HG02571 (cell line): ENCODE measurements at regions not wholly inside any gene's neighbourhood (a gene's known extent, or its start where the extent isn't known, plus 50 kb on each side); places are given as distances from the start of the nearest gene placed in this dataset.

ENCODE experiments used
- ATAC-seq: cut with Tn5 transposase; IDR thresholded peaks from one replicate; pipeline ENCODE4 v1.9.1; 2021; ENCODE audit warnings: mild to moderate bottlenecking, moderate library complexity; ENCODE audit not compliant: unreplicated experiment

DNA sequence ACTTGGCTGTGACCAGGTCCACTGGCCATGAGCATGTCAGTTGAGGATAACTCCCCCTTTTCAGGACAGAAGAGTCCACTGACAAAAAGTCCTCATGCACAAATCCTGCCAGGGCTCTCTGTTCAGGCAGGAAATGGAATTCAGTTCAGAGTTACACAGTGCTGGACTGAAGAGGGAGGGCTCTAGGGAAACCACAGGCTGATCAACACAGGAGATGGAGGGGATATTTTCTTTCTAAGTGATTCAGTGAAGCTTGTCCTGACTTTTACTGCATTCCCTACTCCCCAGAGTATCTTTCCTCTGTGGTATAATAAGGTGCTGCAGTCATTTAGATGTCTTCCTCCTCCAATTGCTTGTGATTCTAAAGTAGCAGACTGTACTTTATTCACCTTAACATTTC, 335.5 kb upstream of the IGFBP7 start:
- no peak for ATAC-seq

- ATAC-seq, result no peak
Observed at GRCh38 chr4:57444671-57445070, 334.5 kb upstream of the IGFBP7 start.

DNA sequence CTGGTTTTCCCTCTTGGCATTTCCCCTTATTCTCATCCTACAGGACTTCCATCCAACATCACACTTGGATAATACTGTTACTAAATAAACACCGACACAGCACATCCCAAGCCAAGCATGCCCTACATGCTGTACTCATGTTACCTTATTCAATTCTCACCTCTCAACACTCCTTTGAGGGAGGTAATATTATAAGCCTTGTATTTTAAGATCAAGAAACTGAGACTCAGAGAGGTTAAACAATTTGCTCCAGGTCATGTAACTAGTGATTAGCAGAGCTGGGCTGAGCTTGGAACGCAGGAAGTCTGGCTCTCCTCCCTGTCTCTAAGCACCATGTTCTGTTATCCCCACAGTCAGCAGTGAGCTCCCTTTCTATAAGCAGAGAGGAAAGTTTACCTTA, 333.6 kb upstream of the IGFBP7 start:
- no peak for ATAC-seq

- no peak for ATAC-seq
Observed at GRCh38 chr4:57443308-57443707, 333.1 kb upstream of the IGFBP7 start.

DNA sequence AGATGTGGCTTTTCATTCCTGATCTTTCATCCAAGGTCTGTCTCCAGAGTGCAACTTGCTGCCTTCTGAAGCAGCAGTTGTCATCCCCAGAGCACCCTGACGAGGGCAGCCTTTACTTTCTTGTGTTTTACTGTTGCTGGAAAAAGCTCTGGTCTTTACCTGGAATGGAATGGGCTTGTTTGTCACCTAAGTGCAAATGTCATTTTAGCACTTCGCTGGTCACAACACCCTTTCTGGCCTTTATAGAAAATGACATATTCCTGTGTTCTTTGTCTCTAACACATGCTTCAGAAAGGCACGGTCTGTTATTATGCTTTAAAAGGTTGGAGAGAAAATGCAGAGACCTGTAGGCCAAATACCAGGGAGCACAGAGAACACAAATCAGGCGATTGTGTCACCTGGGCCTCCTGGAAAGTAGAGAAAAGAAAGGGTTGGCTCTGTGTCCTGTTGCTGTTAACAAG, 332.7 kb upstream of the IGFBP7 start:
- no peak for ATAC-seq

- no peak for ATAC-seq
Observed at GRCh38 chr4:57442241-57442640, 332.1 kb upstream of the IGFBP7 start.

- no peak for ATAC-seq
Observed at GRCh38 chr4:57437649-57438048, 327.5 kb upstream of the IGFBP7 start.

- ATAC-seq, result no peak
Observed at GRCh38 chr4:57435300-57435699, 325.1 kb upstream of the IGFBP7 start.

- ATAC-seq, result no peak
Observed at GRCh38 chr4:57430726-57431125, 320.5 kb upstream of the IGFBP7 start.

DNA sequence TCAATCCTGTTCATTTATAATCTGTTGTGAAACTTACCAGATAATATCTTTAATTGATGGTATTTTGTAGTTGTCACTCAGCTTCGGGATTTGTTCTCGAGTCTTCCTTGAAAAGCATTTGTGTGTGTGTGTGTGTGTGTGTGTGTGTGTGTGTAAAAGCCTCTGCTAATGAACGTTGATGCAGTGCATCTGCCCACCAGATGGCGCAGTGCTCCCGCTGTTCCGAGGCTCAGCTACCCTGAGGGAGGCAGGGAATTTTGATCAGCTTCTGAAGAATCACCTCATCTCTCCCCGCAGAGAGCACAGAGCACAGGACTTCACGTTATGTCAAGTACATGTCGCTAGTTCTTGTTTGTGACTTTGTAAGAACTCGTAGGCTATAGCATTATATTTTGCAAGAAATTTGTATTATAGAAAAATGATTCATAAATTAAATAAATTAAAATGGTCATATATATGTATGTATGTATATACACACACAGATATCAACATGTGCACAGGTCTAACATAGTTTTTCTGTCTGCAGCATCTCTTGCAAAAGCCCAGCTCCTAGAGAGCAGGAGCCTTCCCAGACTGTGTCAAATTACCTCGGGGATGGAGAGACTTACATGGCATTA, 316.7 kb upstream of the IGFBP7 start:
- peak; percentile 84 for ATAC-seq

- ATAC-seq, result no peak
Observed at GRCh38 chr4:57425610-57426009, 315.4 kb upstream of the IGFBP7 start.

DNA sequence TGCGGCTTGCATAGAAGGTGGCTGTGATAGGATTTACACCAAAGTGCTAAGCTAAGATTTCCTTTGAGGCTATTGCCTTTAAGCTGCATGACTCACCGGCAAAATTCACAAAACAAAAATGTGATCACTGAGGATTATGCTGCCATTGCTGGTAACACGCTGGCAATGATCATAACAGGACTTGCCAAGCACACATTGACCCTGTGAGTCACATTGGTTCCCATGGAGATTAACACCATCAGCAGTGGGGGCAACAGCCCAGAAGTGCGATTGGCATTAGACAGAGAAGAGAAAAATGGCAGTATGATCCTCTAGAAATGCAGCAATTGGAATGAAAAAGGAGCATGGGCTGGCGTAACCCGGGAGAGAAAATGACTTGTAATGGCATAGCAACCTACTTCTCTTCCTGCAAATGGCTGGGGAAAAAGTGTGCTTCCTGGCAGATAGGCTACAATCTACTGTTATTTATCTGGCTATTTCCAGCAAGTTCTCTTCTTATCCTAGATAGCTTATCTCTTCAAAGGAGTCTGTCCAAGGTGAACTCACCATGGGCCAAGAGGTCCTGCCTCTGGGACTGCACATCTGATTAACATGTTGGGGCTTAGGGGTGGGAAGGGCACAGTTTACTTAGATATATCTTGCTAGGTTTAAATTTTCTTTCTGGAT, 314.2 kb upstream of the IGFBP7 start:
- no peak for ATAC-seq

GRCh38 chr4:57418133-57418532, 307.9 kb upstream of the IGFBP7 start:
- no peak for ATAC-seq

GRCh38 chr4:57412259-57413054, 302.3 kb upstream of the IGFBP7 start:
- no peak for ATAC-seq

GRCh38 chr4:57410331-57411052, 300.3 kb upstream of the IGFBP7 start:
- no peak for ATAC-seq

DNA sequence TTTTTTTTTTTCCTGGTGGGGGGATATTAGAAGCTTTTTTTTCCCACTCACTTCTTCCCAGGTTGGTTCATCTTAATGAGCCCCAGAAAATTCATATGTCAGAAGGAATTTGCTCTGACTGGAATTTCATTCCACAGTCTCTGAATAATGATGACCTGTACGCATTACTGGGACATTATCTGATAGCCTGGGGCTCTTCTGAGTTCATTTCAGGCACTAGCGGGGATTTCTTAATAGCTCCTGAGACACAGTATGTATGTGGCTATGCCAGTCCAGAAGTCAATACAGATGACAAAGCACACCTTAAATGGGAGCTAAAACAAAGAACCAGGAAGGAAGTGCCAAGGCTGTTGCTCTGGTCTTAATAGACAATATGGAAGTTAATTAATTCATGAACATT, 295.2 kb upstream of the IGFBP7 start:
- no peak for ATAC-seq

- no peak for ATAC-seq
Observed at GRCh38 chr4:57404483-57404882, 294.3 kb upstream of the IGFBP7 start.

DNA sequence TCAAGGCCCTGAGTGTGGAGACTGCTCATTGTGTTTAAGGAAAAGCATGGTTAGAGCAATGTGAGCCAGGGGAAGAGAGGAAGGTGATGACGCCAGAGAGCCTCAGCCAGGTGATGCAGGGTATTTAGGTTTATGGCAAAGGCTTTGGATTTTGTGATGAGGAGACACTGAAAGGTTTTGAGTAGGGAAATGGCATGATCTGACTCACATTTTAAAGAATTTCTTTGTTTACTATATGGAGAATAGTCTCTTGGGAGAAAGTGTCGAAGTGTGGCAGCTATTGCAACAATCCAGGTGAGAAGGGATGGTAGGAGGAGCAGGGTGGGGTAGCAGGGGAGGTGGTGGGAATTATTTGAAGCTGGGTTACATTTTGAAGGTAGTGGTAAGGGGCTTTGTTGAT, 293.4 kb upstream of the IGFBP7 start:
- no peak for ATAC-seq

- ATAC-seq, result no peak
Observed at GRCh38 chr4:57401586-57401985, 291.4 kb upstream of the IGFBP7 start.

- no peak for ATAC-seq
Observed at GRCh38 chr4:57378766-57379165, 268.6 kb upstream of the IGFBP7 start.

GRCh38 chr4:57374866-57375595, 264.8 kb upstream of the IGFBP7 start:
- no peak for ATAC-seq
